ENCODE measurements at regions not wholly inside any gene's neighbourhood (a gene's known extent, or its start where the extent isn't known, plus 50 kb on each side); places are given as distances from the start of the nearest gene placed in this dataset.

GRCh38 chr2:128681507-128681906, 362.8 kb upstream of the HS6ST1 start:
- Histone ChIP-seq H3K9me2 (replicated peaks; ENCODE audit: insufficient read depth, low read length) (no peaks in the 10 kb centered on the region), H3K79me2 (ENCODE audit: insufficient read depth, low read length) (no peaks in the 10 kb centered on the region), H4K20me1 (ENCODE audit: low read depth, low read length) (no peaks in the 10 kb centered on the region), H3K36me3 (ENCODE audit: low read length) (no peaks in the 10 kb centered on the region), H3K4me3 (ENCODE audit: insufficient read depth, low read length, poor library complexity, severe bottlenecking) (no peak overlapping the region), H3K9me3 (ENCODE audit: insufficient read depth, low read length) (no peaks in the 10 kb centered on the region), H2AFZ (ENCODE audit: low read depth, low read length, severe bottlenecking) (no peak overlapping the region), H3K27ac (ENCODE audit: low read depth, low read length) (no peak overlapping the region), H3K27me3 (ENCODE audit: low read length) (no peaks in the 10 kb centered on the region), H3K9ac (ENCODE audit: low read length) (no peak overlapping the region), H3F3A (ENCODE audit: insufficient read depth) (no peaks in the 10 kb centered on the region), H3K4me2 (ENCODE audit: low read depth, low read length, poor library complexity, severe bottlenecking) (no peak overlapping the region)
- TF ChIP-seq EZH2phosphoT487 (conservative IDR thresholded peaks at IDR 0.05; ENCODE audit: low read length), result no peak
- no peak for TF ChIP-seq CTCF (IDR thresholded peaks at IDR 0.05; ENCODE audit: insufficient read depth, low read length, poor library complexity, severe bottlenecking)

GRCh38 chr2:128682266-128682665, 363.6 kb upstream of the HS6ST1 start:
- H3K9ac ChIP-seq (ENCODE audit: low read length), result no peak overlapping the region
- H3K4me3 ChIP-seq (ENCODE audit: insufficient read depth, low read length, poor library complexity, severe bottlenecking), result no peak overlapping the region
- H4K20me1 ChIP-seq (ENCODE audit: low read depth, low read length), result no peaks in the 10 kb centered on the region
- H3K9me3 ChIP-seq (ENCODE audit: insufficient read depth, low read length), result no peaks in the 10 kb centered on the region
- no peak for TF ChIP-seq CTCF (IDR thresholded peaks at IDR 0.05; ENCODE audit: insufficient read depth, low read length, poor library complexity, severe bottlenecking)
- no peak for TF ChIP-seq EZH2phosphoT487 (conservative IDR thresholded peaks at IDR 0.05; ENCODE audit: low read length)
- H3K27me3 ChIP-seq (ENCODE audit: low read length), result no peaks in the 10 kb centered on the region
- H3F3A ChIP-seq (ENCODE audit: insufficient read depth), result no peaks in the 10 kb centered on the region
- H3K79me2 ChIP-seq (ENCODE audit: insufficient read depth, low read length), result no peaks in the 10 kb centered on the region
- no peak overlapping the region for H3K27ac ChIP-seq (ENCODE audit: low read depth, low read length)
- no peak overlapping the region for H3K4me2 ChIP-seq (ENCODE audit: low read depth, low read length, poor library complexity, severe bottlenecking)
- no peaks in the 10 kb centered on the region for H3K36me3 ChIP-seq (ENCODE audit: low read length)
- H3K9me2 ChIP-seq (replicated peaks; ENCODE audit: insufficient read depth, low read length), result no peaks in the 10 kb centered on the region
- H2AFZ ChIP-seq (ENCODE audit: low read depth, low read length, severe bottlenecking), result no peak overlapping the region

GRCh38 chr2:128682729-128683284, 364.1 kb upstream of the HS6ST1 start:
- no peak overlapping the region for H3K4me3 ChIP-seq (ENCODE audit: insufficient read depth, low read length, poor library complexity, severe bottlenecking)
- no peak overlapping the region for H3K27ac ChIP-seq (ENCODE audit: low read depth, low read length)
- H3K9ac ChIP-seq (ENCODE audit: low read length), result no peak overlapping the region
- H3F3A ChIP-seq (ENCODE audit: insufficient read depth), result no peaks in the 10 kb centered on the region
- H3K9me2 ChIP-seq (replicated peaks; ENCODE audit: insufficient read depth, low read length), result no peaks in the 10 kb centered on the region
- no peaks in the 10 kb centered on the region for H3K9me3 ChIP-seq (ENCODE audit: insufficient read depth, low read length)
- no peaks in the 10 kb centered on the region for H3K79me2 ChIP-seq (ENCODE audit: insufficient read depth, low read length)
- no peak overlapping the region for H2AFZ ChIP-seq (ENCODE audit: low read depth, low read length, severe bottlenecking)
- no peak overlapping the region for H3K4me2 ChIP-seq (ENCODE audit: low read depth, low read length, poor library complexity, severe bottlenecking)
- no peak for TF ChIP-seq CTCF (IDR thresholded peaks at IDR 0.05; ENCODE audit: insufficient read depth, low read length, poor library complexity, severe bottlenecking)
- no peak for TF ChIP-seq EZH2phosphoT487 (conservative IDR thresholded peaks at IDR 0.05; ENCODE audit: low read length)
- no peaks in the 10 kb centered on the region for H3K27me3 ChIP-seq (ENCODE audit: low read length)
- H3K36me3 ChIP-seq (ENCODE audit: low read length), result no peaks in the 10 kb centered on the region
- no peaks in the 10 kb centered on the region for H4K20me1 ChIP-seq (ENCODE audit: low read depth, low read length)
